IMR-90 (cell line): ENCODE measurements at regions not wholly inside any gene's neighbourhood (a gene's known extent, or its start where the extent isn't known, plus 50 kb on each side); places are given as distances from the start of the nearest gene placed in this dataset.

Experiments
- ATAC-seq: fragments of 200-7000 bp; cut with Tn5 transposase; 2 replicates; pipeline ENCODE4 v1.9.1; 2020; ENCODE audit warnings: low read depth, mild to moderate bottlenecking, moderate library complexity
- BruUV-seq: library from RNA; stranded (reverse); fragments of 400-500 nt; replicated peaks from 2 replicates; lab custom pipeline; 2021; lab: Mats Ljungman, UMichigan
- CTCF ChIA-PET: fragments of 300-600 bp; formaldehyde crosslinking; extraction: SDS; loops from one replicate; lab custom pipeline; 2021; ENCODE audit warnings: antibody characterized with exemption; lab: Yijun Ruan, JAX
- POLR2A ChIA-PET: fragments of 300-600 bp; sonication (Branson Sonifier 250); formaldehyde crosslinking; loops from one replicate; lab custom pipeline; 2022; ENCODE audit warnings: antibody characterized with exemption; ENCODE audit not compliant: unreplicated experiment; lab: Charles Lee
- DNase-seq: peaks from one replicate; pipeline ENCODE4 v3.0.0; 2013
- H2AFZ ChIP-seq: replicated peaks from 2 replicates; pipeline ENCODE3; 2013; ENCODE audit warnings: low read length, mild to moderate bottlenecking; ENCODE audit not compliant: poor library complexity
- H2AK5ac ChIP-seq: 2 replicates; pipeline ENCODE4 v1.6.1; 2013; ENCODE audit warnings: low read depth, low read length, inconsistent platforms
- H2AK9ac ChIP-seq: replicated peaks from 2 replicates; pipeline ENCODE3; 2013; ENCODE audit warnings: mild to moderate bottlenecking, low read depth, low read length, moderate library complexity; ENCODE audit not compliant: poor library complexity
- H2BK120ac ChIP-seq: 2 replicates; pipeline ENCODE4 v1.6.1; 2013; ENCODE audit warnings: low read depth, low read length, inconsistent platforms
- H2BK15ac ChIP-seq: 3 replicates; pipeline ENCODE4 v1.6.1; 2013; ENCODE audit warnings: low read depth, low read length, inconsistent platforms
- H2BK20ac ChIP-seq: 2 replicates; pipeline ENCODE4 v1.6.1; 2013; ENCODE audit warnings: low read depth, mild to moderate bottlenecking, inconsistent platforms, low read length, moderate library complexity
- H2BK5ac ChIP-seq: 2 replicates; pipeline ENCODE4 v1.6.1; 2013; ENCODE audit warnings: mild to moderate bottlenecking, low read depth, low read length, inconsistent platforms; ENCODE audit not compliant: poor library complexity, severe bottlenecking
- H3K14ac ChIP-seq: replicated peaks from 2 replicates; pipeline ENCODE4 v1.6.1; 2013; ENCODE audit warnings: low read depth, low read length, inconsistent platforms
- H3K18ac ChIP-seq: 2 replicates; pipeline ENCODE4 v1.6.1; 2013; ENCODE audit warnings: low read depth, low read length, control low read depth
- H3K23ac ChIP-seq: 2 replicates; pipeline ENCODE4 v1.6.1; 2013; ENCODE audit warnings: low read depth, low read length, inconsistent platforms
- H3K27ac ChIP-seq: 2 replicates; pipeline ENCODE4 v1.5.1; 2013; ENCODE audit warnings: mild to moderate bottlenecking, control low read depth, low read length; ENCODE audit not compliant: insufficient read depth
- H3K27me3 ChIP-seq: 2 replicates; pipeline ENCODE4 v1.6.1; 2013; ENCODE audit warnings: low read length; ENCODE audit not compliant: control insufficient read depth, insufficient read depth
- H3K36me3 ChIP-seq: 2 replicates; pipeline ENCODE4 v1.6.1; 2013; ENCODE audit warnings: low read length, mixed read lengths; ENCODE audit not compliant: control insufficient read depth, insufficient read depth
- H3K4ac ChIP-seq: 2 replicates; pipeline ENCODE4 v1.6.1; 2013; ENCODE audit warnings: low read depth, low read length, inconsistent platforms
- H3K4me1 ChIP-seq: 2 replicates; pipeline ENCODE4 v1.6.1; 2013; ENCODE audit warnings: low read length, mixed read lengths; ENCODE audit not compliant: control insufficient read depth, insufficient read depth
- H3K4me2 ChIP-seq: 2 replicates; pipeline ENCODE4 v1.6.1; 2013; ENCODE audit warnings: low read depth, mild to moderate bottlenecking, control low read depth, low read length, moderate library complexity
- H3K4me3 ChIP-seq: 2 replicates; pipeline ENCODE4 v1.5.1; 2013; ENCODE audit warnings: low read depth, mild to moderate bottlenecking, control low read depth, low read length, moderate library complexity; ENCODE audit not compliant: insufficient read depth
- H3K56ac ChIP-seq: 2 replicates; pipeline ENCODE4 v1.6.1; 2013; ENCODE audit warnings: low read length, inconsistent platforms; ENCODE audit not compliant: insufficient read depth; ENCODE audit errors: extremely low read depth
- H3K79me1 ChIP-seq, 2 experiments: 2 replicates each; pipeline ENCODE4 v1.6.1; 2013; ENCODE audit warnings: low read length in 2 of 2, inconsistent platforms in 1 of 2, low read depth in 1 of 2
- H3K9ac ChIP-seq: 2 replicates; pipeline ENCODE4 v1.6.1; 2013; ENCODE audit warnings: low read depth, low read length, control low read depth
- H3K9me1 ChIP-seq: 2 replicates; pipeline ENCODE4 v1.6.1; 2013; ENCODE audit warnings: low read length, inconsistent platforms; ENCODE audit not compliant: insufficient read depth
- H3K9me3 ChIP-seq: 2 replicates; pipeline ENCODE4 v1.6.1; 2013; ENCODE audit warnings: low read length; ENCODE audit not compliant: control insufficient read depth, insufficient read depth
- H4K20me1 ChIP-seq: 2 replicates; pipeline ENCODE4 v1.6.1; 2013; ENCODE audit warnings: low read length, inconsistent platforms; ENCODE audit not compliant: insufficient read depth
- H4K5ac ChIP-seq: 2 replicates; pipeline ENCODE4 v1.6.1; 2013; ENCODE audit warnings: mild to moderate bottlenecking, low read depth, low read length, control low read depth
- H4K8ac ChIP-seq, 2 experiments: 2 replicates each; pipeline ENCODE4 v1.6.1; 2013; ENCODE audit warnings: low read depth in 2 of 2, low read length in 2 of 2, control low read depth in 1 of 2, inconsistent platforms in 1 of 2
- H4K91ac ChIP-seq: 2 replicates; pipeline ENCODE4 v1.6.1; 2013; ENCODE audit warnings: low read depth, low read length, inconsistent platforms; ENCODE audit not compliant: insufficient read depth
- BHLHE40 ChIP-seq: fragments of 150-350 bp; IDR thresholded peaks from 2 replicates; pipeline ENCODE4 v1.6.1; 2016; ENCODE audit warnings: mild to moderate bottlenecking, low read depth, low read length
- CHD1 ChIP-seq: IDR thresholded peaks from 2 replicates; pipeline ENCODE4 v1.6.1; 2012; ENCODE audit warnings: low read depth, low read length, improper control_type of control experiment
- CTCF ChIP-seq: conservative IDR thresholded peaks from 2 replicates; pipeline ENCODE4 v1.5.1; 2012; ENCODE audit warnings: mild to moderate bottlenecking, low read depth, low read length, improper control_type of control experiment
- ELK1 ChIP-seq: fragments of 150-350 bp; IDR thresholded peaks from 2 replicates; pipeline ENCODE4 v1.6.1; 2016; ENCODE audit warnings: low read depth, mild to moderate bottlenecking, low read length, moderate library complexity, borderline replicate concordance
- MAFK ChIP-seq: IDR thresholded peaks from 2 replicates; pipeline ENCODE4 v1.6.1; 2012; ENCODE audit warnings: low read depth, low read length, improper control_type of control experiment
- MAZ ChIP-seq: IDR thresholded peaks from 2 replicates; pipeline ENCODE4 v1.6.1; 2012; ENCODE audit warnings: low read depth, mild to moderate bottlenecking, low read length, improper control_type of control experiment, moderate library complexity, borderline replicate concordance
- MXI1 ChIP-seq: IDR thresholded peaks from 2 replicates; pipeline ENCODE4 v1.6.1; 2012; ENCODE audit warnings: low read depth, mild to moderate bottlenecking, low read length, moderate library complexity, borderline replicate concordance
- NFE2L2 ChIP-seq: fragments of 150-350 bp; IDR thresholded peaks from 2 replicates; pipeline ENCODE4 v1.6.1; 2016; ENCODE audit warnings: low read depth, mild to moderate bottlenecking, low read length
- POLR2A ChIP-seq: IDR thresholded peaks from 2 replicates; pipeline ENCODE4 v1.6.1; 2012; ENCODE audit warnings: mild to moderate bottlenecking, low read depth, low read length
- RAD21 ChIP-seq: IDR thresholded peaks from 2 replicates; pipeline ENCODE4 v1.6.1; 2012; ENCODE audit warnings: low read length, improper control_type of control experiment
- RCOR1 ChIP-seq: IDR thresholded peaks from 2 replicates; pipeline ENCODE4 v1.6.1; 2012; ENCODE audit warnings: mild to moderate bottlenecking, low read length, improper control_type of control experiment; ENCODE audit not compliant: insufficient replicate concordance
- SMC3 ChIP-seq: fragments of 150-350 bp; IDR thresholded peaks from 2 replicates; pipeline ENCODE4 v1.6.1; 2016; ENCODE audit warnings: low read depth, mild to moderate bottlenecking, antibody characterized with exemption, low read length, moderate library complexity
- USF2 ChIP-seq: fragments of 150-350 bp; IDR thresholded peaks from 2 replicates; pipeline ENCODE4 v1.6.1; 2017; ENCODE audit warnings: mild to moderate bottlenecking, antibody characterized with exemption, low read length, low read depth
- WGBS, 2 experiments: methylation state at CpG; one replicate each; pipeline versions ENCODE4 v1.1.5 to v1.1.7; 2013; ENCODE audit warnings: missing lambda C conversion rate in 2 of 2; ENCODE audit not compliant: insufficient read length in 1 of 2; ENCODE audit errors: extremely low coverage in 2 of 2; 5-methylcytosine and 5-hydroxymethylcytosine counted together
- dilution Hi-C: fragments of 300-500 bp; cut with HindIII; formaldehyde crosslinking; loops from one replicate; pipeline ENCODE4 v1.14.3; 2018; ENCODE audit warnings: low sequenced_read_pairs; ENCODE audit not compliant: unreplicated experiment
- in situ Hi-C: fragments of 300-500 bp; cut with MboI; formaldehyde crosslinking; loops from 3 replicates; pipeline ENCODE4 v1.14.3; 2019; ENCODE audit warnings: low sequenced_read_pairs, inconsistent platforms, mixed read lengths
- intact Hi-C: fragments of 100-400 bp; cut with micrococcal nuclease; formaldehyde crosslinking; loops from 2 replicates; pipeline ENCODE4 v1.10.0; 2022

- WGBS, 2 experiments: no CpG with 5 or more reads among the region's 5 CpGs
- Histone ChIP-seq H4K91ac (no peak overlapping the region; the same call in 1 of the 2 replicates), H2BK120ac (peak overlapping the region; percentile 60; the same call in 1 of the 2 replicates), H3K9ac (no peak overlapping the region), H2BK20ac (peak overlapping the region; percentile 43; the same call in 1 of the 2 replicates), H3K14ac (no peak overlapping the region), H2AK5ac (no peak overlapping the region), H2AK9ac (no peak overlapping the region), H3K4me2 (no peak overlapping the region), H3K27me3 (no peaks in the 10 kb centered on the region), H4K8ac (peak overlapping the region in 1 of 2 experiments; percentile 33; a peak in 2 of 4 replicates), H3K56ac (no peak overlapping the region), H2BK15ac (no peak overlapping the region), H3K79me1 (no peaks in the 10 kb centered on the region), H4K20me1 (no peaks in the 10 kb centered on the region), H3K36me3 (no peaks in the 10 kb centered on the region), H3K23ac (no peak overlapping the region), H3K4me3 (no peak overlapping the region), H3K9me1 (no peaks in the 10 kb centered on the region), H3K18ac (peak overlapping the region; percentile 69; the same call in 1 of the 2 replicates), H3K4ac (no peak overlapping the region), H3K9me3 (no peaks in the 10 kb centered on the region), H2AFZ (no peak overlapping the region), H3K27ac (no peak overlapping the region), H2BK5ac (peak overlapping the region; percentile 72), H4K5ac (peak overlapping the region; percentile 54; the same call in 1 of the 2 replicates), H3K4me1 (no peaks in the 10 kb centered on the region)
- ATAC-seq: peak; percentile 49
- POLR2A ChIA-PET: no interaction called here
- dilution Hi-C loops (no loop called here), intact Hi-C loops (no loop called here), in situ Hi-C loops (no loop called here)
- TF ChIP-seq SMC3: no peak
- TF ChIP-seq RCOR1: no peak
- no peak for TF ChIP-seq USF2
- no peak for TF ChIP-seq POLR2A
- no peak for TF ChIP-seq ELK1
- no peak for TF ChIP-seq BHLHE40
- TF ChIP-seq NFE2L2: no peak
- no peak for TF ChIP-seq MXI1
- no peak for TF ChIP-seq RAD21
- no peak for TF ChIP-seq CTCF
- no peak for TF ChIP-seq CHD1
- no peak for TF ChIP-seq MAZ
- no peak for TF ChIP-seq MAFK
- no TSS peak for BruUV-seq
- CTCF ChIA-PET: interaction anchor here (0.8 kb wide), 1 partner anchor 31 kb away, joined by 3 read pairs; no protein-coding TSS in a partner anchor
- DNase-seq: no peak
Measured at GRCh38 chr21:17708522-17709265, 96.0 kb upstream of the BTG3 start.
